ENCODE measurements at regions not wholly inside any gene's neighbourhood (a gene's known extent, or its start where the extent isn't known, plus 50 kb on each side); places are given as distances from the start of the nearest gene placed in this dataset.

GRCh38 chr2:8548619-8549150, 133.2 kb upstream of the ID2 start:
- no peaks in the 10 kb centered on the region for H3K9me2 ChIP-seq (ENCODE audit: insufficient read depth)
- H3K27ac ChIP-seq (ENCODE audit: low read depth, low read length) = no peak overlapping the region
- BruUV-seq (replicated peaks) = no TSS peak
- no peak overlapping the region for H2AFZ ChIP-seq (ENCODE audit: low read depth, low read length, poor library complexity, severe bottlenecking)
- no peak for ATAC-seq
- no peak overlapping the region for H3K4me2 ChIP-seq (ENCODE audit: low read length)
- ChIA-PET CTCF (no interaction called here), RAD21 (ENCODE audit: low non-redundant PET in 1 of 2, low total read pairs in 2 of 2, uncharacterized antibody in 2 of 2, unreplicated experiment in 2 of 2) (no interaction called here), POLR2A (no interaction called here)
- no peak for DNase-seq (ENCODE audit: low read depth, low spot score)
- H3K79me2 ChIP-seq (ENCODE audit: insufficient read depth, low read length) = no peaks in the 10 kb centered on the region
- H3K27me3 ChIP-seq (ENCODE audit: insufficient read depth, low read length) = no peaks in the 10 kb centered on the region
- peaks cover 2 to 8% of the 10 kb centered on the region in 2 experiments; a peak in 3 of 4 replicates for H3K4me1 ChIP-seq (ENCODE audit: control insufficient read depth in 1 of 2, insufficient read depth in 2 of 2, low read length in 2 of 2)
- no peaks in the 10 kb centered on the region for H3K9me3 ChIP-seq (ENCODE audit: control insufficient read depth in 1 of 2, insufficient read depth in 1 of 2, low read depth in 1 of 2, low read length in 2 of 2)
- no peak overlapping the region for H3K4me3 ChIP-seq (replicated peaks in 1 of 2; ENCODE audit: low read depth in 1 of 2, low read length in 2 of 2)
- H3K9ac ChIP-seq (ENCODE audit: low read length) = no peak overlapping the region
- H4K20me1 ChIP-seq (ENCODE audit: insufficient read depth) = no peaks in the 10 kb centered on the region
- intact Hi-C loops (cut with micrococcal nuclease) = no loop called here
- no peaks in the 10 kb centered on the region for H3K36me3 ChIP-seq (ENCODE audit: control insufficient read depth in 1 of 2, insufficient read depth in 2 of 2, low read length in 2 of 2)
- no peak for TF ChIP-seq EZH2phosphoT487 (IDR thresholded peaks at IDR 0.05; ENCODE audit: borderline replicate concordance)
- TF ChIP-seq, protein P1, sequence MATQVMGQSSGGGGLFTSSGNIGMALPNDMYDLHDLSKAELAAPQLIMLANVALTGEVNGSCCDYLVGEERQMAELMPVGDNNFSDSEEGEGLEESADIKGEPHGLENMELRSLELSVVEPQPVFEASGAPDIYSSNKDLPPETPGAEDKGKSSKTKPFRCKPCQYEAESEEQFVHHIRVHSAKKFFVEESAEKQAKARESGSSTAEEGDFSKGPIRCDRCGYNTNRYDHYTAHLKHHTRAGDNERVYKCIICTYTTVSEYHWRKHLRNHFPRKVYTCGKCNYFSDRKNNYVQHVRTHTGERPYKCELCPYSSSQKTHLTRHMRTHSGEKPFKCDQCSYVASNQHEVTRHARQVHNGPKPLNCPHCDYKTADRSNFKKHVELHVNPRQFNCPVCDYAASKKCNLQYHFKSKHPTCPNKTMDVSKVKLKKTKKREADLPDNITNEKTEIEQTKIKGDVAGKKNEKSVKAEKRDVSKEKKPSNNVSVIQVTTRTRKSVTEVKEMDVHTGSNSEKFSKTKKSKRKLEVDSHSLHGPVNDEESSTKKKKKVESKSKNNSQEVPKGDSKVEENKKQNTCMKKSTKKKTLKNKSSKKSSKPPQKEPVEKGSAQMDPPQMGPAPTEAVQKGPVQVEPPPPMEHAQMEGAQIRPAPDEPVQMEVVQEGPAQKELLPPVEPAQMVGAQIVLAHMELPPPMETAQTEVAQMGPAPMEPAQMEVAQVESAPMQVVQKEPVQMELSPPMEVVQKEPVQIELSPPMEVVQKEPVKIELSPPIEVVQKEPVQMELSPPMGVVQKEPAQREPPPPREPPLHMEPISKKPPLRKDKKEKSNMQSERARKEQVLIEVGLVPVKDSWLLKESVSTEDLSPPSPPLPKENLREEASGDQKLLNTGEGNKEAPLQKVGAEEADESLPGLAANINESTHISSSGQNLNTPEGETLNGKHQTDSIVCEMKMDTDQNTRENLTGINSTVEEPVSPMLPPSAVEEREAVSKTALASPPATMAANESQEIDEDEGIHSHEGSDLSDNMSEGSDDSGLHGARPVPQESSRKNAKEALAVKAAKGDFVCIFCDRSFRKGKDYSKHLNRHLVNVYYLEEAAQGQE (IDR thresholded peaks at IDR 0.05; ENCODE audit: low read depth) = no peak
- TF ChIP-seq JUND (IDR thresholded peaks at IDR 0.05) = no peak
- TF ChIP-seq ZBTB33 (IDR thresholded peaks at IDR 0.05; ENCODE audit: extremely low read depth, insufficient replicate concordance, low read length) = no peak
- no peak for TF ChIP-seq MAX (IDR thresholded peaks at IDR 0.05)
